Skin epidermis (tissue), 12 donors: ENCODE measurements at regions not wholly inside any gene's neighbourhood (a gene's known extent, or its start where the extent isn't known, plus 50 kb on each side); places are given as distances from the start of the nearest gene placed in this dataset.
"Not testable (repeated sequence)": the region's sequence is repeated elsewhere in the genome, so short reads cannot be mapped to it uniquely, and the experiment has no call there.

ENCODE experiments used
- H3K27ac ChIP-seq, 21 experiments: fragments of 200-600 bp; sonication (generic) in 11 of 21; one replicate each; pipeline ENCODE4 v1.5.0; 2020; ENCODE audit warnings: mild to moderate bottlenecking in 3 of 21, inconsistent platforms in 2 of 21, moderate library complexity in 2 of 21
- H3K4me3 ChIP-seq, 7 experiments: fragments of 200-600 bp; sonication (generic) in 2 of 7; one replicate each; pipeline ENCODE4 v1.5.0; 2020; ENCODE audit warnings: inconsistent platforms in 2 of 7, mild to moderate bottlenecking in 2 of 7, moderate library complexity in 1 of 7

DNA sequence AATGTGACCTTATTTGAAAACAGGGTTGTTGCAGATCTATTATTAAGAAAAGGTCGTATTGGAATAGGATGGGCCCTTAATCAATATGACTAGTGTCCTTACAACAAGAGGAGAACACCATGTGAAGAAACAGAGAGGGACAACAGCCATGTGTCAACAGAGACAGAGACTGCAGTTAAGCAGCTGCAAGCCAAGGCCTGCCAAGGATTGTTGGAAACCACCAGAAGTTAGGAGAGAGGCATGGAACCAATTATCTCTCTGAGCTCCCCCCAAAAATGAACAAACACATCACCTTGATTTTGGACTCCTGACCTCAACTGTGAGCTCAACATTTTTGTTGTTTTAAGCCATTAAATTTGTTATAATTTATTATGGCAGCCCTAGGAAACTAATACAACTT is 214.6 kb upstream of the PRKD1 start:
- H3K4me3 ChIP-seq = no peak overlapping the region
- no peak overlapping the region for H3K27ac ChIP-seq

GRCh38 chr14:30143627-30144026 is 216.0 kb upstream of the PRKD1 start:
- H3K4me3 ChIP-seq = no peak overlapping the region

GRCh38 chr14:30153717-30154116 is 226.1 kb upstream of the PRKD1 start:
- Histone ChIP-seq H3K4me3 (no peak overlapping the region), H3K27ac (no peak overlapping the region)

More at GRCh38 chr14:30143627-30144026, 216.0 kb upstream of the PRKD1 start:
- H3K27ac ChIP-seq = no peak overlapping the region

- Histone ChIP-seq H3K4me3 (no peak overlapping the region), H3K27ac (no peak overlapping the region)
Observed at GRCh38 chr14:30156571-30156970, 228.9 kb upstream of the PRKD1 start.

GRCh38 chr14:30158299-30158698 is 230.7 kb upstream of the PRKD1 start:
- H3K27ac ChIP-seq = no peak overlapping the region
- no peak overlapping the region for H3K4me3 ChIP-seq

- no peak overlapping the region for H3K27ac ChIP-seq
Observed at GRCh38 chr14:30159374-30159773, 231.7 kb upstream of the PRKD1 start.

DNA sequence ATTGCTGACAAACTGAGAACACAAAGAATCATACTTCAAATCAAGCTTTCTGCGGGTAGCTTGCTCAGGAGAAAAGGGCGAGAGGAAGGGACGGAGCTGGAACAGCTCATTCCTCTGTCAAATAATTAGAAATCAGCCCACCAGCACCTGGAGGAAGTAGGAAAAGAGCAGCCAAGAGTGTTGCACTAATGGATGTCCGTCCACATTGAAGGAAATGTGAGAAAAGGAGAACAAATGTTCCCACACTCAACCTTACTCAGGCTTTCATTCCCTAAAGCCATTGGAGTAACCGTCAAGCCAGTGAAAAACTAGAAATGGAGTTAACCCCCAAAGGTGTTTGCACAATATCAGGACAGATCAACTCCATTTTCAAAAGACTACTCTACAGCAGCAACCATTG is 233.0 kb upstream of the PRKD1 start:
- H3K4me3 ChIP-seq = no peak overlapping the region
- H3K27ac ChIP-seq = no peak overlapping the region

More at GRCh38 chr14:30159374-30159773, 231.7 kb upstream of the PRKD1 start:
- no peak overlapping the region for H3K4me3 ChIP-seq

GRCh38 chr14:30162066-30162465 is 234.4 kb upstream of the PRKD1 start:
- no peak overlapping the region for H3K27ac ChIP-seq
- H3K4me3 ChIP-seq = no peak overlapping the region

DNA sequence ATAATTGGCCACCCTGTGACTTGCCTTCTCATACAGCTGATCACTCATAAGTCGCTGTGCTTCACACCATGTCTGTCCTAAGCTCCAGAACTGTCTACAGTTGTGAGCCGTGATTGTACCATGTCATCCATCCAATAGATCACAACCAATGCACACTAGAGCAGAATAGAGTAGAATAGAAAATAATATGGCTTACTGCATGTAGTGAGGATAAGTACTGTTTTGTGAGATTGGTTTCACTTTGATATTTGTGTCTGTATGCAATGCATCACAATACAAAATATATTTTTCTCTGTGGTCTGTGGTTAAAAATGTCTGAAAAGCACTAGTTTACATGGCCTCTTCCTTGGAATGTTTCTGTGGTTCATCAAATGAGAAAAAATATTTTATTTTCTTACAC is 237.6 kb upstream of the PRKD1 start:
- Histone ChIP-seq H3K4me3 (no peak overlapping the region), H3K27ac (no peak overlapping the region)

DNA sequence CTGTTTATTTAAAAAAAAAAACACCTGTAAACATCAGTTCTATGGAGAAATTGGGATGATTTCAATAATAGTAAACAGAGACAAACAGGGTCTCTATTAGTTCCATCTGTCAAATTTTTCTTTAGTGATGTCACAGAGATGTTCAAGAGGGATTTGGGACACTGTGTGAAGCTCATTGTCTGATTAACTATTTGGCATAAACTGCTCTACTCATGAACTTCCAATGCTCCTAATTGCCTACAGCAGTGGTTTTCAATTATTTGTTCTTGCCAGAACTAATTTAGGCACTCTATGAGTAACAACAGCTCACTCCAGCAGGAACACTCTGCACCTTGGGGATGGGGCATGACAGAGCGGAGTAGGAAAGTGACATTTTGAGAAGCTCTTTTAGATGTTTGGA is 250.1 kb upstream of the PRKD1 start:
- H3K4me3 ChIP-seq = no peak overlapping the region
- no peak overlapping the region for H3K27ac ChIP-seq

DNA sequence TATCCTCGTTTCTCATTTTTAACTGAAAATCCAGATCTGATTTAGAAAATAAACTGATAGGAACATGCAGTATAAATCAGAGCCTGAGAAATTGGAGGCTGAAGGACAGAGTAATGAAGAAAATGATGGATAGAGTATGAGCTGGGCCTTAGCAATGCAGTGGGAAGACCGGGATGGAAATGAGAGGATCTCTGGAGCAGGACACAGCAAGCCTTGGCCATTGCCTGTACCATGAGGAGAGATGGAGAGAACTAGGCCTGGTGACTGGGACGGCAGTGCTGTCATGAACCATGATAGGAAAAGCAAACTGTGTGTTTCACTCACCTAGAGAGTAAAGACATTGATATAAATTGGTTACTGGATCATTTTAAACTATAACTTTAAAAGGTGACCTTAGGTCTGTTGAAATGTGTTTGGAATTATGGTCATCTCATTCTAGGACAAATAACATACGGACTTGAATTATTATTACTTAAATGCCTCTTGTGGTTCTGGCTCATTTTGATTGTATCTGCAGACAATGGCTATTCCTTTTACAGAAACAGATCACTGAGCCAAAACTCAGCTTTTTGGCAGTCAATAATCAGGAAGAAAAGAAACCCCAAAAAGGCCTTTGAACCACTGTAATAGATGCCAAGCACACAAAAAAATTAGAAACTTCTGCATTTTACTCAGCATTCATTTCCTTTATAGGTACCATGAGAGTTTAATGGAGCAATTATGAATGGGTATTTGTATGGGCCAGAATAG is 251.9 kb upstream of the PRKD1 start:
- Histone ChIP-seq H3K4me3 (no peak overlapping the region), H3K27ac (peak overlapping the region in 1 of 21 experiments; percentile 34)

GRCh38 chr14:30180219-30180618 is 252.6 kb upstream of the PRKD1 start:
- no peak overlapping the region for H3K4me3 ChIP-seq
- no peak overlapping the region for H3K27ac ChIP-seq

- Histone ChIP-seq H3K4me3 (no peak overlapping the region), H3K27ac (no peak overlapping the region)
Observed at GRCh38 chr14:30185832-30186231, 258.2 kb upstream of the PRKD1 start.

GRCh38 chr14:30191639-30192279 is 264.1 kb upstream of the PRKD1 start:
- no peak overlapping the region for H3K27ac ChIP-seq
- no peak overlapping the region for H3K4me3 ChIP-seq

DNA sequence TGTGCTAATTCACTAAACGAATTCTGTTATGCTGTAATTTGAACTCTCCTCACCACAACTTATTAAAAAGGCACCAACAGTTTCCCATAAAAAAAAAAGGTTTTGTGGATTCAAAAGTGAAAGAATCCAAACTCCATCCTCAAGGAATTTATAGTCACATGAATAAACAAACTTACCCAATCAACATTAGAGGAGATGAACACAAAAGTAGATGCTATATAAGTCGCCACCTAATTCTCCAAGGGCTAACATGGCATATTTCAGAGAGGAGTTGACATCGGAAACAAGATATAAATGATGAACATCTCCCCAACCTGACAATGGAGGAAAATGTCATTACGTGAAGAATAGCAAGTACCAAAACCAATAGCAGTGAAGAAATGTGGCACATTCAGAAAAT is 265.5 kb upstream of the PRKD1 start:
- peak overlapping the region in 1 of 21 experiments; percentile 37 for H3K27ac ChIP-seq
- H3K4me3 ChIP-seq = no peak overlapping the region

- H3K27ac ChIP-seq = peak overlapping the region in 3 of 21 experiments; percentile 27 to 63 (median 37)
Observed at GRCh38 chr14:30193845-30194501, 266.3 kb upstream of the PRKD1 start.

GRCh38 chr14:30194741-30195148 is 267.1 kb upstream of the PRKD1 start:
- Histone ChIP-seq H3K27ac (peak overlapping the region in 1 of 21 experiments; percentile 37), H3K4me3 (no peak overlapping the region)

More at GRCh38 chr14:30193845-30194501, 266.3 kb upstream of the PRKD1 start:
- no peak overlapping the region for H3K4me3 ChIP-seq

- H3K27ac ChIP-seq = peak overlapping the region in 1 of 21 experiments; percentile 37
- H3K4me3 ChIP-seq = no peak overlapping the region
Observed at GRCh38 chr14:30195941-30196340, 268.3 kb upstream of the PRKD1 start.

GRCh38 chr14:30196861-30197260 is 269.2 kb upstream of the PRKD1 start:
- Histone ChIP-seq H3K4me3 (no peak overlapping the region), H3K27ac (no peak overlapping the region)

DNA sequence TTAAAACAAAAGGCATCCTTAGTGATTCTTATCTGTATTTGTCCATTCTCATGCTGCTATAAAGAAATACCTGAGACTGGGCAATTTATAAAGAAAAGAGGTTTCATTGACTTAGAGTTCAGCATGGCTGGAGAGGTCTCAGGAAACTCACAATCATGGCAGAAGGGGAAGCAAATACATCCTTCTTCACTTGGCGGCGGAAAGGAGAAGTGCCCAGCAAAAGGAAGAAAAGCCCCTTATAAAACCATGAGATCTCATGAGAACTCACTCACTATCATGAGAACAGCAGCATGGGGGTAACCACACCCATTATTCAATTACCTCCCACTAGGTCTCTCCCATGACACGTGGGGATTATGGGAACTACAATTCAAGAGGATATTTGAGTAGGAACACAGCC is 271.1 kb upstream of the PRKD1 start:
- H3K4me3 ChIP-seq, H3K27ac ChIP-seq: not testable (repeated sequence)

GRCh38 chr14:30204431-30204980 is 276.9 kb upstream of the PRKD1 start:
- H3K4me3 ChIP-seq = no peak overlapping the region
- H3K27ac ChIP-seq = no peak overlapping the region
